Parathyroid adenoma (tissue), 2 donors: ENCODE measurements at regions not wholly inside any gene's neighbourhood (a gene's known extent, or its start where the extent isn't known, plus 50 kb on each side); places are given as distances from the start of the nearest gene placed in this dataset.

Source experiments
- H2AFZ ChIP-seq: fragments of 300-600 bp; sonication (generic); one replicate; pipeline ENCODE4 v1.7.0; 2017; ENCODE audit warnings: antibody characterized with exemption, mild to moderate bottlenecking
- H3K27ac ChIP-seq: fragments of 300-600 bp; sonication (generic); one replicate; pipeline ENCODE4 v1.7.0; 2017
- H3K27me3 ChIP-seq: fragments of 300-600 bp; sonication (generic); one replicate; pipeline ENCODE4 v1.7.0; 2017; ENCODE audit warnings: low read length; ENCODE audit not compliant: control insufficient read depth, insufficient read depth
- H3K36me3 ChIP-seq: fragments of 300-600 bp; sonication (generic); one replicate; pipeline ENCODE4 v1.7.0; 2017; ENCODE audit warnings: low read length; ENCODE audit not compliant: control insufficient read depth, insufficient read depth
- H3K4me1 ChIP-seq: fragments of 300-600 bp; sonication (generic); one replicate; pipeline ENCODE4 v1.7.0; 2017; ENCODE audit warnings: control low read depth
- H3K4me2 ChIP-seq: fragments of 300-600 bp; sonication (generic); one replicate; pipeline ENCODE4 v1.7.0; 2017; ENCODE audit warnings: low read length
- H3K4me3 ChIP-seq: fragments of 300-600 bp; sonication (generic); one replicate; pipeline ENCODE4 v1.7.0; 2017; ENCODE audit warnings: low read depth, low read length
- H3K79me2 ChIP-seq: fragments of 300-600 bp; sonication (generic); one replicate; pipeline ENCODE4 v1.7.0; 2017; ENCODE audit warnings: control low read depth
- H3K9ac ChIP-seq: fragments of 300-600 bp; sonication (generic); one replicate; pipeline ENCODE4 v1.7.0; 2017; ENCODE audit warnings: mild to moderate bottlenecking
- H3K9me3 ChIP-seq: fragments of 300-600 bp; sonication (generic); one replicate; pipeline ENCODE4 v1.7.0; 2017; ENCODE audit warnings: low read length; ENCODE audit not compliant: control insufficient read depth
- TF ChIP-seq, protein P1 (sequence below): fragments of 300-600 bp; sonication (generic); IDR thresholded peaks from one replicate; pipeline ENCODE4 v1.7.0; 2017; ENCODE audit warnings: antibody characterized with exemption, mild to moderate bottlenecking
- donor health status: primary hyperparathyroidism.

DNA sequence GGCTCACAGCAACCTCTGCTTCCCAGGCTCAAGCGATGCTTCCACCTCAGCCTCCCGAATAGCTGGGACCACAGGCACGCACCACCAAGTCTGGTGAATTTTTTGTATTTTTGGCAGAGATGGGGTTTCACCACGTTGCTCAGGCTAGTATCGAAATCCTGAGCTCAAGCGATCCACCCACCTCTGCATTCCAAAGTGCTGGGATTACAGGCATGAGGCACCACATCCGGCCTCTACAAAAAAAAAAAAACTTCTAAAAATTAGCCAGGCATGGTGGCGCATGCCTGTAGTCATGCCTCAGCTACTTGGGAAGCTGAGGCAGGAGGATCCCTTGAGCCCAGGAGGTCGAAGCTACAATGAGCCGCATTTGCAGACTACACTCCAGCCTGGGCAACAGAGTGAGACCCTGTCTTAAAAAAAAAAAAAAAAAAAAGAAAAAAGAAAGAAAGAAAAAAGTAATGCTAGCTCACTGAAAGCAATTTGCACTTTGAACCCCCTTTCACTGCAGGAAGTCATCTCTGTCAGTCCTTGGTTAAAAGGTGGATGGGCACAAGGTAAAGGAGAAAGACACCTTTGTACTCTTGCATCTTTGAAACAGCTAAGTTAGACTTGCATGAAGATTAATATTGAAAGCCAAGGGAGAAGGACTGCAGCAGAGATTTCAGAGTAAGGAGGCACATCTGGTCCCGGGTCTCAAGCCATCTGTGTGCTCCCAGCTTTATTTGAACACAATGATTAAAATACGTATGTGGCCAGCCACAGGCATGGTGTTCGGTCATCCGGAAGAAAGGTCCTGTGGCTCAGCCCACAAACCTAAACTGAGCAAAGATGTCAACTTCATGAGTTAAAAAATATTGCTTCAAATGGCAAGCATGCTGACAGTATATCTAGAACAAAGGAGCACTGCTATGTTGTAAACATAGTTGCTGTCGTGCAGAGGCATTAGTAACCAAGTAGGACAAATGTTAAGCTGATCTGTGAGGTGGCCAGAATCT, 103.8 kb upstream of the HMGA2 start:
- H3K79me2 ChIP-seq: no peaks in the 10 kb centered on the region
- H3K4me2 ChIP-seq: no peak overlapping the region
- no peak overlapping the region for H2AFZ ChIP-seq
- H3K27me3 ChIP-seq: no peaks in the 10 kb centered on the region
- H3K4me1 ChIP-seq: no peaks in the 10 kb centered on the region
- TF ChIP-seq, protein P1, sequence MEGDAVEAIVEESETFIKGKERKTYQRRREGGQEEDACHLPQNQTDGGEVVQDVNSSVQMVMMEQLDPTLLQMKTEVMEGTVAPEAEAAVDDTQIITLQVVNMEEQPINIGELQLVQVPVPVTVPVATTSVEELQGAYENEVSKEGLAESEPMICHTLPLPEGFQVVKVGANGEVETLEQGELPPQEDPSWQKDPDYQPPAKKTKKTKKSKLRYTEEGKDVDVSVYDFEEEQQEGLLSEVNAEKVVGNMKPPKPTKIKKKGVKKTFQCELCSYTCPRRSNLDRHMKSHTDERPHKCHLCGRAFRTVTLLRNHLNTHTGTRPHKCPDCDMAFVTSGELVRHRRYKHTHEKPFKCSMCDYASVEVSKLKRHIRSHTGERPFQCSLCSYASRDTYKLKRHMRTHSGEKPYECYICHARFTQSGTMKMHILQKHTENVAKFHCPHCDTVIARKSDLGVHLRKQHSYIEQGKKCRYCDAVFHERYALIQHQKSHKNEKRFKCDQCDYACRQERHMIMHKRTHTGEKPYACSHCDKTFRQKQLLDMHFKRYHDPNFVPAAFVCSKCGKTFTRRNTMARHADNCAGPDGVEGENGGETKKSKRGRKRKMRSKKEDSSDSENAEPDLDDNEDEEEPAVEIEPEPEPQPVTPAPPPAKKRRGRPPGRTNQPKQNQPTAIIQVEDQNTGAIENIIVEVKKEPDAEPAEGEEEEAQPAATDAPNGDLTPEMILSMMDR: no peak
- no peak overlapping the region for H3K27ac ChIP-seq
- H3K4me3 ChIP-seq: no peak overlapping the region
- no peaks in the 10 kb centered on the region for H3K9me3 ChIP-seq
- H3K36me3 ChIP-seq: no peaks in the 10 kb centered on the region
- H3K9ac ChIP-seq: no peak overlapping the region

DNA sequence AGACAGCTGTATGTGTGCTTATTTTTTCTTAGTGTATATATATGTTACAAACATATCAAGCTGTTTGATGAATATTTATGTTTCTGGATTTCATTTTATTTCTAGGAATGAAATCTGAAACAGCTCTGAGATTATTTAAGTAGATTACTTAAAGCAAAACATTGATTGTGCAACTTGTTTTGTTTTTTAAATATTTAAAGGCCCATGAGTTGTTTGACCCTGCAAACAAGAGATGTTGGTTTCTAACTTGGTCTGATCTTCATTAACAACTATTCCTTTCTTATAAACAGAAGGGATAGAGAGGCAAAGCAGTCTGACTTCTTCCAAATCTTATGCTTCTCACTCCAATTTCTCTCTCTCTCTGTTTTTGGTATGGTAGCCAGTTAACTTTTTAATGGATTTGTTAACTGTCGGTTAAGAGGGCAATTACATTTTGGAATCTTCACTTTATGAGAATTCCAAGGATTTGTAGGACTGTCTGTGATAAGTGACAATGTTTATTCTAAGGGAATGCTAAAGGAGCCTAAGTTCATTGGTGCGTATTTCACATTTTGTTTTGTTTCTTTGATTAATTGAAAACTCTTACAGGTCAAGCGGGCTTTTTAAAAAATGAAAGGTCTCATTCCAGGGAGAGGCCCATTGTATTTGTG, 102.6 kb upstream of the HMGA2 start:
- no peak overlapping the region for H3K27ac ChIP-seq
- no peaks in the 10 kb centered on the region for H3K79me2 ChIP-seq
- no peaks in the 10 kb centered on the region for H3K9me3 ChIP-seq
- TF ChIP-seq, protein P1: no peak
- H3K27me3 ChIP-seq: no peaks in the 10 kb centered on the region
- H2AFZ ChIP-seq: no peak overlapping the region
- no peak overlapping the region for H3K4me2 ChIP-seq
- H3K36me3 ChIP-seq: no peaks in the 10 kb centered on the region
- no peak overlapping the region for H3K4me3 ChIP-seq
- H3K9ac ChIP-seq: no peak overlapping the region
- H3K4me1 ChIP-seq: no peaks in the 10 kb centered on the region

DNA sequence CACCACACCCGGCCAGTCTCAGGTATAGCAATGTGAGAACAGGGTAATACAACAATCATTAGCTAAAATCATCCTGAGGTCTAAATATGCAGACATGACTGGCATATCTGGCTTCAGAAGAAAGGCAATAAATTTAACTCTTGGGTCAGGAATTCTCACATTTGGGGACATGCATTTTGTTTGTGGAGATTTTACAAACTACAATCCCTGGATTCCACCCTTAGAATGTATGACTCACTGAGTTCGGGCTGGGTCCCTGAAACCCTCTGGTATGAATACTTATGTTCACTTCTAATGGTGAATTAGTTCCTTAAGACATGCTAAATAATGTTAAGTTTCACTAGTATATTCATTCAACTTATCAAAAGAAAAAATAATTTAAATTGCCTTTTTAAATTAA, 98.9 kb upstream of the HMGA2 start:
- Histone ChIP-seq H3K79me2 (no peaks in the 10 kb centered on the region), H3K4me2 (no peak overlapping the region), H3K27me3 (peaks cover 6% of the 10 kb centered on the region), H3K4me1 (no peaks in the 10 kb centered on the region), H3K27ac (no peak overlapping the region), H3K9ac (no peak overlapping the region), H3K36me3 (no peaks in the 10 kb centered on the region), H2AFZ (no peak overlapping the region), H3K4me3 (no peak overlapping the region), H3K9me3 (no peaks in the 10 kb centered on the region)
- TF ChIP-seq, protein P1: no peak

DNA sequence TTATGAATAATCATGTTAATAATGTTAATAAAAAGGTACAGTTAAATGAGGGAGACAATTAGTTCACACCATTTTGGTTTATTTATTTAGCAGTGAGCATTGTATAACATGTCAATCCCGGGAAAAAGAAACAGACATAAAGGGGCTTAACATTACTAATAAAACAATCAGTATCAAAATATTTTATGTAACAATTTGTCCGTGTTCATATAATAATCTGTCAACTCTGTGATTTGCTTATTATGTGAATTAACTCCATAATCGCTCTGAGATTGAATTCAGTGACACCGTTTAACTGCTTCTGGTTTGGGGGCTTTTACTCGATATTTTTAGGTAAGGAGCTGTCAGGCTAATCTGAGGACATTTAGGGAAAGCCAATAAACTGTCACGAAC, 95.8 kb upstream of the HMGA2 start:
- Histone ChIP-seq H2AFZ (no peak overlapping the region), H3K27ac (no peak overlapping the region), H3K9ac (no peak overlapping the region), H3K4me2 (no peak overlapping the region), H3K9me3 (no peaks in the 10 kb centered on the region), H3K27me3 (peaks cover 6% of the 10 kb centered on the region), H3K4me3 (no peak overlapping the region), H3K4me1 (no peaks in the 10 kb centered on the region), H3K79me2 (no peaks in the 10 kb centered on the region), H3K36me3 (no peaks in the 10 kb centered on the region)
- TF ChIP-seq, protein P1: no peak
